Fibroblast of pulmonary artery (primary cell): ENCODE measurements at regions not wholly inside any gene's neighbourhood (a gene's known extent, or its start where the extent isn't known, plus 50 kb on each side); places are given as distances from the start of the nearest gene placed in this dataset.
"Not testable (repeated sequence)": the region's sequence is repeated elsewhere in the genome, so short reads cannot be mapped to it uniquely, and the experiment has no call there.

Experiments used
- DNase-seq: peaks from one replicate; pipeline ENCODE4 v3.0.0-alpha.2; 2010; ENCODE audit warnings: low read depth
- H3K4me3 ChIP-seq: replicated peaks from 2 replicates; pipeline ENCODE4 v1.5.1; 2011; ENCODE audit warnings: low read depth, mild to moderate bottlenecking, control low read depth, low read length, moderate library complexity
- CTCF ChIP-seq: IDR thresholded peaks from 2 replicates; pipeline ENCODE4 v1.5.1; 2011; ENCODE audit warnings: mild to moderate bottlenecking, control low read depth, low read length, inconsistent platforms; ENCODE audit errors: missing control alignments

- no peak for DNase-seq
- no peak overlapping the region for H3K4me3 ChIP-seq
- TF ChIP-seq CTCF, result no peak
Measured at GRCh38 chr12:131323879-131324278, 370.2 kb downstream of the ADGRD1 start.

DNA sequence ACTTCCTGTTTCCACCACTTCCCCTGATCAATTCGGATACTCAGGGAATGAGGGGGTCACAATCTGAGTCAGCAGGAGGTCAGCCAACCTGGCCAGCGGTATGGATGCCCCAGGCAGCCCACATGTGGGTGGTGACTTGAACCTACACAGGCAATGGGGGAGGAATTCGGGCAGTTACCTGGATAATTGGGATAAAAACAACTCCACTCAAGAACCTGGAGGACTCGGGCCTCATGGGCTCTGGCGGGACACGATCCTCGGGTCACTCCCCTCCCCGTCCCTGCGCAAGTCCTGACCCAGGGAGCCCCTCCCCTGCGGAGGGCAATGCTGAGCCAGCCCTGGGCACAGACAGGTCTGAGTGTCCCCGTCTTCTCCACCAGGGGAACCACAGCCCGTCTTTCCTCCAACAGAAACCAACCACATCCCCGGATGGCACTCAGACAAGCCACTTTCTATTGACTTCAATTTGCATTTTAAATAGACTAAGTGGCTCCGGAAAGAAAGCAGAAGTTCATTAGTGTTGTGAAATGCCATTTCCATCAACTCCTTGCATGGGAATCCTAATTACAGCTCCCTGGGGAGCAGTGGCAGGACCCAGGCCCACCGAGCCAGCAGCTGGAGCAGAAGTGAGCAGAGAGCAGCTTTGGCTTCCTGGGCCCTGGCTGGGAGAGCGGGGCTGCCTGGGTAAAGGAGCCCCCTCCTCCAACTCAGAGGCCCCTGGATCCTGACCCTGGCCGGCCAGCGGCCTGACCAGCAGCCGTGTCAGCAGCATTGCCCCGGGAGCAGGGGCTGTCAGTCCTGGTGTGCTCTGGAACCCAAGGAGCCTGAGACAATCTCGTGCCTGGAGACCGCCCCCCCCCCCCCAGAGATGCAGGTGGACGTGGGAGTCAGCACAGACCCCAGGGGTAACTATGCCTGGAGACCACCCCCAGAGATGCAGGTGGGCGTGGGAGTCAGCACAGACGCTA, 374.1 kb downstream of the ADGRD1 start:
- no peak overlapping the region for H3K4me3 ChIP-seq
- DNase-seq, result no peak
- TF ChIP-seq CTCF, result no peak

DNA sequence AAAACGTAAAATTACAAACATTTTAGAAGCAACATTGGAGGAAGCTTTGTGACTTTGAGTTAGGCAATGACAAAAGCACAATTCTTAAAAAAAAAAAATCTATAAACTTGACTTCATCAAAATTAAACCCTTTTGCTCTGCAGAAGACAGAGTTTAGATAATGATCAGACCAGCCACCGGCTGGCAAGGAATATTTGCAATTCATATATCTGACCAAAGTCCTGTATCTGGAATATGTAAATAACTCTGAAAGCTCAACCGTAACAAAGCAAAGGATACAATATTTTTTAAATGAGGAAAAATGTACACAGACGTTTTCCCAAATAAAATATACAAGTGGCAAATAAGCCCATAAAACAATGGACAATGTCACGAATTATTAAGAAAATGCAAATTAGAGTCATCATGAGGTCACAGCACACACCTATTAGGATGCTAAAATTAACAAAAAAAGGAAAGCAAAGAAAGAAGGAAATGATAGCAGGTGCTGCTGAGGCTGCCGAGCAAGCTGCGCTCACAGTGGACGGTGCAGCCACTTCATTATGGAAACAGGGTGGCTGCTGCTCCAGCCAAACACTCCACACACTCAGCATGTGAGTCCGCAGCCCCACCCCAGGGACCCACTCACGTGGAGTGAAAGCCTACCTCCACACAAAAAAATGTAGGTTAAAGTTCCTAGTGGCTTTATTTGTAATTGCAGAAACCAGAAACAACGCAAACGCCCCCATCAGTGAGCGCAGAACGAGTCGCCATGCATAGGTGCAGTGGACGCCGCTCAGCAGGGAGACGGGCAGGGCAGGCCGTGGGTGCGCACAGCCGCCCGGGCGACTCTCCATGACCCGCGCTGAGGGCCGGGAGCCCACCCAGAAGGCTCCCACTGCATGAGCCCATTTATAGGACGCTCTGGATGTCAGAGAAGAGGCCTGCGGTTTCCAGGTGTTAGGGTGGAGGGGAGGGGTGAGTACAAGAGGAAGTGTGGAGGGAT, 375.4 kb downstream of the ADGRD1 start:
- not testable (repeated sequence) for DNase-seq, H3K4me3 ChIP-seq

GRCh38 chr12:131330106-131330815, 376.6 kb downstream of the ADGRD1 start:
- no peak for DNase-seq
- TF ChIP-seq CTCF, result no peak
- no peak overlapping the region for H3K4me3 ChIP-seq

- H3K4me3 ChIP-seq, result no peak overlapping the region
- TF ChIP-seq CTCF, result no peak
- no peak for DNase-seq
Measured at GRCh38 chr12:131331148-131331750, 377.5 kb downstream of the ADGRD1 start.

DNA sequence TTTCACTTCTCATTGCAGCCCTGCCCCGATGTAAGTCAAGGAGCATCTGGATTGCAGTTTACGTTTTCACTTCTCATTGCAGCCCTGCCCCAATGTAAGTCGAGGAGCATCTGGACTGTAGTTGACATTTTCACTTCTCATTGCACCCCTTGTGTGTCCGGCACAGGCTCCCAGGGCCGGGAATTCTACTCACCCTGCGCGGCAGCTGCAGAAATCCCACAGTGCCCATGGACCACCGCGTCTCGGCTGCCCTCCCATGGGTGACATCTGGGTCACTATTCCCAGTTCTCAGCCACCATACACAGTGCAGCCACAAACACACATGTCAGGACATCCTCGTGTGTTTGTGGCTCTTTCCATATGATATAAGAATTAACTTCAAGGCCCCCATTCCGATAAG, 378.5 kb downstream of the ADGRD1 start:
- DNase-seq, result no peak
- H3K4me3 ChIP-seq, result no peak overlapping the region
- no peak for TF ChIP-seq CTCF
